SH-SY5Y (cell line): ENCODE measurements at regions not wholly inside any gene's neighbourhood (a gene's known extent, or its start where the extent isn't known, plus 50 kb on each side); places are given as distances from the start of the nearest gene placed in this dataset.

ENCODE experiments used
- GATA2 ChIP-seq: IDR thresholded peaks from 2 replicates; pipeline ENCODE4 v1.6.1; 2011; ENCODE audit warnings: mild to moderate bottlenecking, low read depth, low read length
- GATA3 ChIP-seq: IDR thresholded peaks from 2 replicates; pipeline ENCODE4 v1.6.1; 2011; ENCODE audit warnings: low read depth, mild to moderate bottlenecking, low read length, moderate library complexity

DNA sequence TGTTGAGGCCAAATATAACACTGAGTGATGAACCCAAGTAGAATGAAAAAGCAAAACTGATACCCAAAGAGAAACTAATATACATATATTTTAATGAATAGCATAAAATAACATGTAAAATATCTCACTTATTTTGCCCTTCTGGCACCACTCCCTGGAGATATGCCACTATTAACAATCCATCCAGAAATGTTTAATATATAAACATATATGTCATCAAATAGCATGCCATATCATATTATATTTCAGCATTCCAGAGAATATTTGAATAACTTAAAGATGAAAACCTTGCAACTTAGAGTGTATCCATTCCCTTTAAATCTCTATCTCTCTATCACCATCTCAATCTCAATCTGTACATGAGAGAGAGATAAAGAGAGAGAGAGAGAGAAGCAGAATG is 1073.3 kb upstream of the RAG2 start:
- TF ChIP-seq GATA2 (no peak), GATA3 (no peak)

DNA sequence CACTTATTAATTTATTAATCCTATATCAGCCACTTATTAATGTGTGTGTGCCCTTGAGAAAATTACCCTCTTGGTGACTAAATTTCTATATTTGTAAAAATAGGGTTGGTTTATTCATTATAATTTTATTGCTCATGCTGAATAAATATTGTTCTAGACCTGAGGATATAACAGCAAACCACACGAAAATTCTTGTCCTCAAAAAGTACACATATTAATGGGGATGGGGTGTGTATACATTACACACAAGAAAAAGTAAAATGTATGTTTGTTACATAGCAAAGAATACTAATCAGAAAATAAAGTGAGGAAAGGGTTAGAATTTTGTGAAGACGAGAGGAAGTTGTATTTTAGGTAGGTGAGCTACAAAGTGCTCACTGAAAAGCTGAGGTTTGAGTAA is 1068.9 kb upstream of the RAG2 start:
- TF ChIP-seq GATA3 (no peak), GATA2 (no peak)

- TF ChIP-seq GATA3, result no peak
- TF ChIP-seq GATA2, result no peak
These were observed 1059.6 kb upstream of the RAG2 start for GRCh38 chr11:37657645-37658044.

DNA sequence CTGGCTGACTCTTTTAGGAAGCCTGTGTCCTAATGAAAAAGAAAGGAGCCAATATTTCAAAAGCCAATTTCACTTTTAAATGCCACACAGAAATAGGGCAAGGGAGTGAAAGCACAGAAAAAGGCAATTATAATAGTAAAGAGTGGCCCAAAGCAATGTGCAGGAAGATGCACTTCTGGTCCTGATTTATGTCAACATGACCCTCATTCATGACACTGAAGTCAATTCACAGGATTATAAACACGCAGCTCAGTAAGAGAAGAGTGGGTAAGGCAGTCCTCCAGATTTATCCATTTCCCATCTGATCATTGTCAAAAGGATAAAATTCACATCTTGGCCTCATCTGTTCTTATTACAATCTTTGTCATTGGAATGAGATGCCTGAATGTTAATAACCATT is 1049.7 kb upstream of the RAG2 start:
- TF ChIP-seq GATA3 (no peak), GATA2 (no peak)

- TF ChIP-seq GATA2 (no peak), GATA3 (no peak)
These were observed 1045.9 kb upstream of the RAG2 start for GRCh38 chr11:37643968-37644367.

GRCh38 chr11:37642296-37642695 is 1044.3 kb upstream of the RAG2 start:
- TF ChIP-seq GATA2, result no peak
- TF ChIP-seq GATA3, result no peak

DNA sequence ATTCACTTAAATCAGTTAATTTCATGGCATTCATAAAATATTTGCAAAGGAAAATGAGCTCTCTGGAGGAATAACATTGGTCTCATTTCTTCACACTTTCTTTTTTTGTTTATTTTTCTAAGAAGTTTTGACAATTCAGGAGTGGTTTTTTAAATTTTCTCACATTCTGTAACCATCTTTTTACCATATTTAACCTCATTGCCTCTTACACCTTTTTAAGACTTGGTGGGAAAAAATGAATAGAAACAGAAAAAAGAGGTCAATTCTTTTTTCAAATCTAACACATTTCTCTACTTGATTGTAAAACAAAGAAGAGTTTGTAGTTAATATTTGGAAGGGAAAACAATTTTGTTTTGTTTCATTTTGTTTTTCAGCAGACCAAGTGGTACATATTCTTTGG is 1034.7 kb upstream of the RAG2 start:
- TF ChIP-seq GATA3 (no peak), GATA2 (no peak)

DNA sequence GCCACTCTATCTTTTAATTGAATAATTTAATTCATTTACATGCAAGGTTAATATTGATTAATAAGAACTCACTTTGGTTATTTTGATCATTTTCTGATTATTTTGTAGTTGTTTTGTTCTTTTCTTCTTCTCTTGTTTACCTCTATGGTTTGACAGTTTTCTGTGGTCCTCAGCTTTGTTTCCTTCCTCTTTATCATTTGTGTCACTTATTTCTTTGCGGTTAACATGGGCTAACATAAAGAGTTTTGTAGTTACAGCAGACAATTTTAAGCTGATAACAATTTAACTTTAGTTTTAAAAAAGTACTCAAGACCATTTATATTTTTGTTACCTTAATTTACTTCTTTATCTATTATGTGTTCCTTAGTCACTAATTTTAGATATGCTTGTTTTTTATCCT is 1032.8 kb upstream of the RAG2 start:
- TF ChIP-seq GATA3 (no peak), GATA2 (no peak)

DNA sequence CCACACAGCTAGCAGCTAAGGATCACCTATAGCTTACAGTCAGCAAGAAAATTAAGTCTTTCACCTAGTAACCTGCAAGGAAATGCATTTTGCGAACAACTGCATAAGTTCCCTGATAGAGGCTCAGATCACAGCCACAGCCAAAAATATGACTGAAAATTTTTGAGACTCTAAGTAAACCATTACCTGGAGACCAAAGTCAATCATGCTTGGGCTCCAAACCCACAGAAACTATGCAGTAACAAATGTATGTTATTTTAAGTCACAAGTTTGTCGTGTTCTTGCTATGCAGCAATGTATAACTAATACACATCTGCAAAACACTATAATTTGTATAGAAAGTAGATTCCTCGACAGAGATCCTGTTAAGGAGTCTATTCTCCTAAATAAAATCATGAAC is 1025.7 kb upstream of the RAG2 start:
- TF ChIP-seq GATA3 (no peak), GATA2 (no peak)

- TF ChIP-seq GATA3, result no peak
- no peak for TF ChIP-seq GATA2
These were observed 1023.6 kb upstream of the RAG2 start for GRCh38 chr11:37621662-37622061.

GRCh38 chr11:37616291-37616690 is 1018.3 kb upstream of the RAG2 start:
- TF ChIP-seq GATA3 (no peak), GATA2 (no peak)

DNA sequence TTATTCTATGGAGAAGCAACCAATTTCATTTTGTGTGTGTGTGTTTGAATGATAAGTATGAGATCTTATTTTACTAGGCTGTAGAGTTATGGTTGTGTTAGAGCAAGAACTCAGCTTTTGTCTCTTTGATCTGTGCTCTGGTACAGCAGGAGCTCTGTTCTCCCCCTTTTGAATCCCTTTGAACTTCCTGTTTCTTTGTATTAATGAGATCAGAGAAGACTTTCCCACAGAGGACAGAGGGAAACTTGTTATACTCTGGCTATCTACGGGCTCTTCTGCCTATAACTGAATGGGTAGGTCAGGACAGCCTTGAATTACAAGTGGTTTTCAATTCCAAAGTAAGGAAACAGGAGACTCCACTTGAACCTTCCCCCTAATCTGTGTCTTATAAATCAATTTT is 1015.0 kb upstream of the RAG2 start:
- TF ChIP-seq GATA3 (no peak), GATA2 (no peak)

- no peak for TF ChIP-seq GATA2
- TF ChIP-seq GATA3, result no peak
These were observed 1014.1 kb upstream of the RAG2 start for GRCh38 chr11:37612146-37612545.

DNA sequence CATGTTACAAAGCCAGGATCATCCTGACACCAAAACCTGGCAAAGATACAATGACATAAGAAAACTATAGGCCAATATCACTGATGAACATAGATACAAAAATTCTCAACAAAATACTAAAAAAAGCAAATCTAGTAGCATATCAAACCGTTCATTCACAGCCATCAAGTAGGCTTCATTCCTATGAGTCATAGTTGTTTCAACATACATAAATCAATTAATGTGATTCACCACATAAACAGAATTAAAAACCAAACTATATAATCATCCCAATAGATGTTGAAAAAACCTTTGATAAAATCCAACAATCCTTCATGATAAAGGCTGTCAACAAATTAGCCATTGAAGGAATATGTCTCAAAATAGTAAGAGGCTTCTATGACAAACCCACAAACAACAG is 1007.2 kb upstream of the RAG2 start:
- no peak for TF ChIP-seq GATA2
- no peak for TF ChIP-seq GATA3

- TF ChIP-seq GATA3 (no peak), GATA2 (no peak)
These were observed 1000.3 kb upstream of the RAG2 start for GRCh38 chr11:37598381-37598780.

DNA sequence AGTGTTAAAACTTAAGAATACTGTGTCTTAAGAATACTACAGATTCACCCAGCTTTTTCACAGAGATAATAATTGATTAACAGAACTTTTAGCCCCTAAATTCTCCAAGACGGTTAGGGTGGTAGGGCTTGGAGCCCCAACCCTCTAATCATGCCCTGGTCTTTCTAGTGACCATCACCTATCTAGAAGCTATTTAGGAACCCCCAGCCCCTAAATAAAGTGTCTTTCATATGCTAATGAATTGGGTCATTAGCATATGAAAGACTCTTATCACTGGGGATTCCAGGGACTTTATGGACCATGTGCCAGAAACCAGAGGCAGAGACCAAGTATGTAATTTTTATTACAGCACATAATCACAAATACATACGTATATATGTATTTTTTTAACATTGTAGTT is 999.7 kb upstream of the RAG2 start:
- TF ChIP-seq GATA3, result no peak
- TF ChIP-seq GATA2, result no peak

DNA sequence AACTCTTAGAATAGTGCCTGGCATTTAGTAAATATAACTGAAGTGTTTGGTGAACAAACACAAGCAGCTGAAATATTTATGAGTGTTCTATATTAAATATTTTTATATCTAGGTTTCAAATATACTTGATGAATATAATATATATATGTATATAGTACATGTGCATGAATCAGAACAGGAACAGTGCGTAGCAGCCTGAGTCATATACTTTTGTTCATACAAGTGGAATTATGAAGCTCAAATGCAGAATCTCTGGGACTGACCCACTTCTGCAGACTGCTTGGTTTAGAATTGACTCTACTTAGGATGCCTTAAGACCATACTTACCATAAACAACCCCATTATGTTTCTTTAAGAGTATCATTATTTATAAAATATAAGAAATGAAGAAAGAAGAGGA is 997.8 kb upstream of the RAG2 start:
- TF ChIP-seq GATA3 (no peak), GATA2 (no peak)

GRCh38 chr11:37574361-37574760 is 976.3 kb upstream of the RAG2 start:
- TF ChIP-seq GATA2, result no peak
- no peak for TF ChIP-seq GATA3
